DND-41 (cell line): ENCODE measurements at regions not wholly inside any gene's neighbourhood (a gene's known extent, or its start where the extent isn't known, plus 50 kb on each side); places are given as distances from the start of the nearest gene placed in this dataset.

ENCODE experiments used
- ATAC-seq: fragments of 200-7000 bp; cut with Tn5 transposase; 3 replicates; pipeline ENCODE4 v1.9.1; 2021; ENCODE audit warnings: low read depth; ENCODE audit not compliant: insufficient read depth
- DNase-seq: peaks from one replicate; pipeline ENCODE4 v3.0.0-alpha.2; 2020
- H2AFZ ChIP-seq: 2 replicates; pipeline ENCODE4 v1.6.0; 2012; ENCODE audit warnings: low read depth, low read length
- H3K27ac ChIP-seq: 2 replicates; pipeline ENCODE4 v1.5.1; 2012; ENCODE audit warnings: low read length, inconsistent platforms
- H3K27me3 ChIP-seq: fragments of 200-600 bp; sonication (generic); 2 replicates; pipeline ENCODE4 v1.6.0; 2012; ENCODE audit warnings: low read length, mild to moderate bottlenecking, inconsistent platforms; ENCODE audit not compliant: insufficient read depth, poor library complexity
- H3K36me3 ChIP-seq: 2 replicates; pipeline ENCODE4 v1.5.1; 2012; ENCODE audit warnings: low read length, inconsistent platforms; ENCODE audit not compliant: insufficient read depth
- H3K4me1 ChIP-seq: 2 replicates; pipeline ENCODE4 v1.5.1; 2012; ENCODE audit warnings: mild to moderate bottlenecking, low read length; ENCODE audit not compliant: insufficient read depth
- H3K4me2 ChIP-seq: 2 replicates; pipeline ENCODE4 v1.6.0; 2012; ENCODE audit warnings: mild to moderate bottlenecking, moderate library complexity, low read length, inconsistent platforms; ENCODE audit not compliant: insufficient read depth
- H3K4me3 ChIP-seq, 2 experiments: fragments of 200-600 bp in 1 of 2; shearing (Covaris generic) in 1 of 2; 2 replicates each; pipeline ENCODE4 v1.5.1; 2012 to 2016; ENCODE audit warnings: inconsistent platforms in 2 of 2, low read length in 2 of 2, mild to moderate bottlenecking in 2 of 2, low read depth in 1 of 2, moderate library complexity in 1 of 2
- H3K79me2 ChIP-seq: 2 replicates; pipeline ENCODE4 v1.6.0; 2012; ENCODE audit warnings: low read length, inconsistent platforms; ENCODE audit not compliant: insufficient read depth
- H3K9ac ChIP-seq: 2 replicates; pipeline ENCODE4 v1.6.0; 2012; ENCODE audit warnings: low read depth, mild to moderate bottlenecking, inconsistent platforms, low read length, moderate library complexity
- H3K9me3 ChIP-seq: 2 replicates; pipeline ENCODE4 v1.5.1; 2012; ENCODE audit warnings: low read length, moderate library complexity, mild to moderate bottlenecking, inconsistent platforms; ENCODE audit not compliant: insufficient read depth, severe bottlenecking
- H4K20me1 ChIP-seq: 2 replicates; pipeline ENCODE4 v1.6.0; 2012; ENCODE audit warnings: low read length; ENCODE audit not compliant: insufficient read depth
- CTCF ChIP-seq: IDR thresholded peaks from 2 replicates; pipeline ENCODE4 v1.5.1; 2012; ENCODE audit warnings: borderline replicate concordance, low read length, moderate library complexity, mild to moderate bottlenecking; ENCODE audit not compliant: poor library complexity, severe bottlenecking; ENCODE audit errors: extremely low read depth
- EZH2 ChIP-seq: IDR thresholded peaks from 3 replicates; pipeline ENCODE4 v1.6.1; 2012; ENCODE audit warnings: borderline replicate concordance, low read depth, mild to moderate bottlenecking, moderate library complexity, low read length, inconsistent platforms; ENCODE audit not compliant: severe bottlenecking

GRCh38 chr13:73369095-73369494 lies 310.3 kb downstream of the KLF5 start:
- Histone ChIP-seq H3K36me3 (no peaks in the 10 kb centered on the region), H3K27me3 (no peaks in the 10 kb centered on the region), H3K9ac (no peak overlapping the region), H4K20me1 (no peaks in the 10 kb centered on the region), H3K4me1 (no peaks in the 10 kb centered on the region), H3K4me3 (no peak overlapping the region), H3K4me2 (no peak overlapping the region), H2AFZ (no peak overlapping the region), H3K27ac (no peak overlapping the region), H3K9me3 (no peaks in the 10 kb centered on the region), H3K79me2 (no peaks in the 10 kb centered on the region)
- TF ChIP-seq EZH2 (no peak), CTCF (no peak)
- DNase-seq, result no peak
- ATAC-seq, result no peak

- Histone ChIP-seq H3K79me2 (no peaks in the 10 kb centered on the region), H3K4me2 (no peak overlapping the region), H3K27ac (no peak overlapping the region), H3K4me1 (no peaks in the 10 kb centered on the region), H2AFZ (no peak overlapping the region), H4K20me1 (no peaks in the 10 kb centered on the region), H3K9me3 (no peaks in the 10 kb centered on the region), H3K9ac (no peak overlapping the region), H3K36me3 (no peaks in the 10 kb centered on the region), H3K4me3 (no peak overlapping the region), H3K27me3 (no peaks in the 10 kb centered on the region)
- TF ChIP-seq CTCF, result no peak
- no peak for TF ChIP-seq EZH2
- no peak for ATAC-seq
- no peak for DNase-seq
These were observed 309.8 kb downstream of the KLF5 start for GRCh38 chr13:73368608-73369007.

- no peak for TF ChIP-seq EZH2
- TF ChIP-seq CTCF, result no peak
- Histone ChIP-seq H3K36me3 (no peaks in the 10 kb centered on the region), H3K9me3 (no peaks in the 10 kb centered on the region), H4K20me1 (no peaks in the 10 kb centered on the region), H3K79me2 (no peaks in the 10 kb centered on the region), H3K4me1 (no peaks in the 10 kb centered on the region), H2AFZ (no peak overlapping the region), H3K4me2 (no peak overlapping the region), H3K27me3 (no peaks in the 10 kb centered on the region), H3K9ac (no peak overlapping the region), H3K27ac (no peak overlapping the region), H3K4me3 (no peak overlapping the region)
- ATAC-seq (no peak), DNase-seq (no peak)
These were observed 309.1 kb downstream of the KLF5 start for GRCh38 chr13:73367886-73368285.

- Histone ChIP-seq H3K4me3 (no peak overlapping the region), H3K79me2 (no peaks in the 10 kb centered on the region), H3K4me2 (no peak overlapping the region), H3K27ac (no peak overlapping the region), H3K36me3 (no peaks in the 10 kb centered on the region), H4K20me1 (no peaks in the 10 kb centered on the region), H3K27me3 (no peaks in the 10 kb centered on the region), H3K4me1 (no peaks in the 10 kb centered on the region), H3K9me3 (no peaks in the 10 kb centered on the region), H3K9ac (no peak overlapping the region), H2AFZ (no peak overlapping the region)
- TF ChIP-seq EZH2, result no peak
- no peak for TF ChIP-seq CTCF
- ATAC-seq, result no peak
- DNase-seq, result no peak
These were observed 307.4 kb downstream of the KLF5 start for GRCh38 chr13:73366241-73366640.
